NCI-H2196 treated with DMSO at 0.1 percent for 48 hours (cell line): ENCODE measurements at regions not wholly inside any gene's neighbourhood (a gene's known extent, or its start where the extent isn't known, plus 50 kb on each side); places are given as distances from the start of the nearest gene placed in this dataset.
"Not testable (repeated sequence)": the region's sequence is repeated elsewhere in the genome, so short reads cannot be mapped to it uniquely, and the experiment has no call there.

Experiments
- DNase-seq: peaks from one replicate; lab custom pipeline; 2025; ENCODE audit not compliant: unreplicated experiment; lab: John Stamatoyannopoulos, UW

DNA sequence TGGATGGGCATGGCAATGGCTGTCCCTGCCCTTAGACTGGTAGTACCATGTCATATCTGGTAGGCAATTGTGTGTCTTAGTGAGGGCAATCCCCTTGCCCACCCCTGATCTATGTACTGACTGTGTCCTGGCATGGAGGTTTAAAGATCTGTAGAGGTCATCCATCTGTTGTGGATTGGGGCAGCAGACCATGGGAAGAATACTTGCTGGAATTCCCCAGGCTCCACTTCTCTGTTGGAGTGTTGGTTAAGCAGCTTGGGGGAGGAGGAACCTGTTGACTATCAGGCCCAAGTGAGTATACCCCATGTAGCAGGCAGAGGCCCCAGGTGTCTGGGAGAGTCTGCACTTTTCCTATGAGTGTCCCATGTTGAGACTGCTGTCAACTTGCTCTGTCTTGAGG is 246.7 kb upstream of the DIPK2B start:
- no peak for DNase-seq

DNA sequence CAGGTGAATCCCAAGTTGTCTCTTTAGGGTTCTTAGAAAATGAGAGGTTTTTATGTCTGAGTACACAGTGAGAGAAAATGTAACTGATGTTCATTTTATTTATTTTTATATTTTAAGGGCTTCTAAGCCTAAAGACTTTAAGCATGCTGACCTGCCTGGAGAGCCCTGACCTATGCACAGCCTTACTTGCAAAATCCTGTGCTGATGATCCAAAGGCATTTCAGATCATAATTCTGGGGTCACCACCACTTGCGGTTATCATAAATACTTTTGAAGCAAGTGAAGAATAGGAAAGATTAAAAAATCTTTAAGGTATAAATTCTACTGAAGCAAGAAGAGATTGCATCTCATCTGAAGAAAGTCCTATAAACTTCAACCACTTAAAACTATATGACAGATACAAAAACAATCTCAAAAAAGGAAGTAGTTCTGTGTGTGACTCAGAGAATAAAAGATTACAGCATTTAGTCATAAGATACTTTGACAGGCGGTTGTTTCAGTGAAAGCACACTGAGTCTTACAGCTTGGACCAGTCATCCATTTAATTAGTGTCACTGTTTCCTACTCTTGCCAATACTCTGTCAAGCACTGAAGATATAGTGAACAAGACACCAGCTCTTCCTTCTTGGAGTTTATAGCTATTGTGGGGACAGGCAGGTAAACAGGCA is 245.2 kb upstream of the DIPK2B start:
- no peak for DNase-seq

DNA sequence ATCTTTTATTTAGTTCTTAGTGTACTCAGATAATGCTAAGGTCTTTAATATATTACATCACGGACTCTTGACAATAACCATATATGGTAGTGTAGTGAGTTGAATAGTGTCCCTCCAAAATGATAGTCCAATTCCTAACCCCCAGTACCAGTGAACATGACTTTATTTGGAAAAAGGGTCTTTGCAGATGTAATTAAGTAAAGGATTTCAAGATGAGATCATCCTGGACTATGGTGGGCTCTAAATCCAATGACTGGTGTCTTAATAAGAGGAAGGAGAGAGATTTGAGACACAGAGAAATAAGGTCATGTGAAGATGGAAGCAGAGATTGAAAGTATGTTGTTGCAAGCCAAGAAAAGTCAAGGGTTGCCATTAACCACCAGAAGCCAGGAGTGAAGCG is 236.5 kb upstream of the DIPK2B start:
- no peak for DNase-seq

DNA sequence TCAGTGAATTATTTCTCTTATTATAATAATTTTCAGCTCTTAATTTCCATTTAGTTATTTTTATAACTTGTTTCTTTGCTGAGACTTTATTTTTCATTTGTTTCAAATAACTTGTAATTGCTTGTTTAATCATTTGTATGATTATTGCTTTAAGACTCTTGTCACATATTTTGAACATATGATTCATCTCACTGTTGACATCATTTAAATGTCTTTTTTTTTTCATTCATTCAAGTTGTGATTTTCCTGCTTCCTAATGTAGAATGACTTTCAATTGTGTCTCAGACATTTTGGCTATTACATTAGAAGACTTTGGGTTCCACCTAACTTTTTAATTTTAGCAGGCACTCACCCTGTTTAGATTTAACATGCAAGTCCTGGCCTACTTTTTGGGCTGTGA is 234.8 kb upstream of the DIPK2B start:
- DNase-seq = no peak

DNA sequence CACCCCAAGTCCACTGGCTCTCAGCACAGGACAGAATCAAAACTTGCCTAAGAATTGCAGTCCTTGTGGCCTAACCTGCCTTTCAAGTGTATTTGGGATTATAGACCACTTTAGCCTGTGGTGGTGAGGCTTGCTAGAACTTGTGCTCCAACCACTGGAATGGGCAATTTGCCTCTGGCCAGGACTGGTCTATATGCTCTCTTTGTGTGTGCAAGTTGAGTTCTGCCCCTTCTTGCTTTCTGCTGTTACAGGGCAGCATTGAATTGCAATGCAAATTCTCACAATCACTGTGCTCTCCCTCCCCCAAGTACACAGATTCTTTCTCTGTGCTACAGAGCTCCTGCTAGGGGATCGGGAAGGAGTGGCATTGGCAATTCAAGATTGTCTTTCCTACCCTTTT is 233.6 kb upstream of the DIPK2B start:
- no peak for DNase-seq

DNA sequence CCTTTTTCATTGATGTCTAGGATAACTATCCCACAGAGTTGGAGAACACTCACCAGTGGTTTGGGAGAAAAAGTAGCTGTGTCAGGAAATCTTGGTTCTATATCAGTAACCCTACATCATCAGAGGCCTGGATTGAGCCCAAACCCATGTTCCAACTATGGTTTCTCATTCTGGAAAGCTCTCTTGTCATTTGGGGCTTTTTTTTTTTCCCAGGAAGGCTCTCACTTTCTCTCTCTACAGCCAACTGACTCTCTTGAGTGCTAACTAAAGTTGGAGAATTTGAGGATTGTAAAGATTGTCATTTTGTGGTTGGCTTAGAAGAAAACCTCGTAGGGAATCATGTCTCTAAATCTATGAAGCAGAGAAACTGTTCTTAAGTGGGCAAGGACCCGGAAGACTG is 228.2 kb upstream of the DIPK2B start:
- DNase-seq = no peak

DNA sequence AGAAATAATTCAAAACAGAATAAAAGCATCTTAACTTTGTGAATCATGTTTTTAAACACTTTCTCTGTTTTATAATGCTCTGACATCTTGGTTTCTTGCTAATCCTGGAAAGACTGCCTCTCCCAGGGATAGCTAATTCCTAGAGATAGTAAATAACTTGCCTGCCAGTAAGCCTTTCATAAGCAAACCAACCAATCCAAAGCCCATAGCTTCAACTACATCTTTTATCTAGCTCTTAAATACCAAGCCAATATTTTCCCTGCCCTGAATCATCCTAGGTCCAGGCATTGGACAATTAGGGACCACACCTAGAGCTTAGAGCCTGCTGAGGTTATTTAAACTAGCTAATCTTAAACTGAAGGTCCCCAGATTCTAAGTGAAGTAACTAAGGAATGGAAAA is 223.7 kb upstream of the DIPK2B start:
- no peak for DNase-seq

DNA sequence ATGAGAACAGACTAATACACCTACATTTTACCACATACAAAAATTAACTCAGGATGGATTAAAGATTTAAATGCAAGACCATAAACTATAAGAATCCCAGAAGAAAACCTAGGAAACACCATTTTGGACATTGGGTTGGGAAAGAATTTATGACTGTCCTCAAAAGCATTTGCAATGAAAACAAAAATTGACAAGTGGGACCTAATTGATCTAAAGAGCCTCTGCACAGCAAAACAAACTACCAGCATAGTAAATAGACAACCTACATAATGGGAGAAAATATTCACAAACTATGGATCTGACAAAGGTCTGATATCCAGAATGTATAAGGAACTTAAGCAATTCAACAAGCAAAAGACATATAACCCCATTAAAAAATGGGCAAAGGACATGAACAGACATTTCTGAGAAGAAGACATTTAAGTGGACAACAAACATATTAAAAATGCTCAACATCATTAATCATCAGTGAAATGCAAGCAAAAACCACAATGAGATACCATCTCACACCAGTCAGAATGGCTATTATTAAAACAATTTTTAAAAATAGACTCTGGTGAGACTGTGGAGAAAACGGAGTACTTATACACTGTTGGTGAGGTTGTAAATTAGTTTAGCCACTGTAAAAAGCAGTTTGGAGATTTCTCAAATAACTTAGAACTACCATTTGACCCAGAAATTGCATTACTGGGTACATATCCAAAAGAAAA is 221.7 kb upstream of the DIPK2B start:
- no peak for DNase-seq

DNA sequence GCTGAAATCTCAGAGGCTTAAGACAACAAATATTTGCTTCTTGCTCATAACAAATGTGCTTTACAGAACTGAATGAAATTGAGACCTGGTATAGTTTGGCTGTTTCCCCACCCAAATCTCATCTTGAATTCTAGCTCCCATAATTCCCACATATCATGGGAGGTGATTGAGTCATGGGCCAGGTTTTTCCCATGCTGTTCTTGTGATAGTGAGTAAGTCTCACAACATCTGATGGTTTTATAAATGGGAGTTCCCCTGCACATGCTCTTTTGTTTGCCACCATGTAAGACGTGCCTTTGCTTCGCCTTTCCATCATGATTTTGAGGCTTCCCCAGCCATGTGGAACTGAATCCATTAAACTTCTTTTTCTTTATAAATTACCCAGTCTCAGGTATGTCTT is 221.1 kb upstream of the DIPK2B start:
- DNase-seq = no peak

DNA sequence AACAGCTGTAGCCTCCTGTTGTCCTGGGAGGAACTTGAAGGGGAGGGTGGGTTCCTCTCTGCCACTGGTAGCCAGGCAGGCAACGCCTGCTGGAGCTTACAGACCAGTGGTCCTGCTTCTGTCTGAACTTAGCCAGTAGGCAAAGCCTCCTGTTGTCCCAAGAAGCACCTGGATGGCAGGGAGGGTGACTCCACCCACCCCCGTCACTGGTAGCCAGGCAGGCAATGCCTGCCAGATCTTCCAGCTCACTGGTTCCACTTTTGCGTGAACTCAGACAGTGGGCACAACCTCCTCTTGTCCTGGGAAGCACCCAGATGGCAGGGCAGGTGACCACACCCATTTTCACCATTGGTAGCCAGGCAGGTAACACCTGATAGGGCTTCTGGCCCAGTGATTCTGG is 203.5 kb upstream of the DIPK2B start:
- DNase-seq = no peak

DNA sequence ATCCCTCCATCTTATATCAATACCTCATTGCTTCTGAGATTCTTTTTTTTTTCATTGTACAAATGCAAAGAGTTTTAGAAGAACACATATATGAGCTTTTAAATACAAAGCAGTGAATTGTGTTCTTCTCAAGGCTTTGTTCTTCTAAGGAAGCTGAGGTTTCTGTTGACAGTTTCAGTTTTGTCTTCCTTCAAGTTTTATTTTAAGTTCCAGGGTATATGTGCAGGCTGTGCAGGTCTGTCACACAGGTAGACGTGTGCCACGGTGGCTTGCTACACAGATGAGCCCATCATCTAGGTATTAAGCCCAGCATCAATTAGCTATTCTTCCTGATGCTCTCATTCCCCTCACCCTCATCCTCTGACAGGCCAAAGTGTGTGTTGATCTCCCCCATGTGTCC is 201.2 kb upstream of the DIPK2B start:
- DNase-seq = no peak

DNA sequence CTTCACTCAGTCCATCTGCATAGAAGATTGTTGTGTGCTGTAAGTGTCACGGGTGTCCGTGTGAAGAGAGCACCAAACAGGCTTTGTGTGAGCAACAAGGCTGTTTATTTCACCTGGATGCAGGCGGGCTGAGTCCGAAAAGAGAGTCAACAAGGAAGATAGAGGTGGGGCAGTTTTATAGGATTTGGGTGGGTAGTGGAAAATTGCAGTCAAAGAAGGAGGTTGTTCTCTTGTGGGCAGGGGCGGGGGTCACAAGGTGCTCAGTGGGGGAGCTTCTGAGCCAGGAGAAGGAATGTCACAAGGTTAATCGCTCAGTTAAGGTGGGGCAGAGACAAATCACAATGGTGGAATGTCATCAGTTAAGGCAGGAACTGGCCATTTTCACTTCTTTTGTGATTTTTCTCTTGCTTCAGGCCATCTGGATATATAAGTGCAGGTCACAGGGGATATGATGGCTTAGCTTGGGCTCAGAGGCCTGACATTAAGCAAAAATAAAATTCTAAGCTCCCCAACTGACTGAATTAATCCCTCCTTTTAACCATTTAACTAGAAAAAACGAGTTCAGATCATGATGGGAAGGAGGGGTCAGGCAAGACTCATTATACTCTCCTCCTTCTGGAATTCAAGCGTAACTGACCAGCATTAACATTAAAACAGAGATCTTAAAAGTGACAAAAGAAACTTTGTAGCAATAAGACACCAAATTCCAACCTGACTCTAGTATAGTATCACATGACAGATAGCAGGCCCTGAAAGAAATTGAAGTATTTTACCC is 200.5 kb upstream of the DIPK2B start:
- DNase-seq = not testable (repeated sequence)

DNA sequence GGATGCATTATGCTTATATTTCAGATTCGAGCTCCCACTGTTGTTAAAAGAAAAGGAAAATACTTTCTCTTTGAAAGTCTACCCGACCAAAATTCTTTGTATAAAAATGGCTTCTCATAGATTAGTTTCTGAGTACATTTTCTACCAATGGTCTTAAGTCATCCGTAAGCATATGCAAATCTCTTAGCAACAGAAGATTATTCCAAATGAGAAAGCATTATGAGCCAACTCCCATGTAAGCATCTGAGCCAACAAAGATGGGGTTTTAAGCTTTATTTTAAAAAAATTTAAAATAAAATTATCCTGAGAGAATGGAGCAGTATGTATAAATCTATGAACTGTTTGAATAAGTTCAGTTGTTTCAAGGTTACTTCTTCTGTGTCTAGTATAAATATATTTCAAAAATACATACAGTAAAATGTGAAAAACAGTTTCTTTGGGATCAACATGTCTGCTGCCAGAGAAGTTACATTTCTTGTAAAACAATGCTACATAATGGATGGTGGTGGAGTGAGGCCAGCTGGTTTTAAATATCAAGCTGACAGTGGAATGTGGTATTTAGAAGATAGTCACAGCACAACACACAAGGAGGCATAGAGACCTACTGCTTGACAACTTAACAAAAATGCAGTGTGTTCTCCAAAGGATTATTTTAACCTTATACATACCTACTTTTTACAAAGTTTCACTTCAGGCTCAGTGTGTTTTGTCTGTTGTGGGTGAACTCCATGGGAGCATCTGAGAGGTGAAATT is 199.5 kb upstream of the DIPK2B start:
- DNase-seq = no peak

DNA sequence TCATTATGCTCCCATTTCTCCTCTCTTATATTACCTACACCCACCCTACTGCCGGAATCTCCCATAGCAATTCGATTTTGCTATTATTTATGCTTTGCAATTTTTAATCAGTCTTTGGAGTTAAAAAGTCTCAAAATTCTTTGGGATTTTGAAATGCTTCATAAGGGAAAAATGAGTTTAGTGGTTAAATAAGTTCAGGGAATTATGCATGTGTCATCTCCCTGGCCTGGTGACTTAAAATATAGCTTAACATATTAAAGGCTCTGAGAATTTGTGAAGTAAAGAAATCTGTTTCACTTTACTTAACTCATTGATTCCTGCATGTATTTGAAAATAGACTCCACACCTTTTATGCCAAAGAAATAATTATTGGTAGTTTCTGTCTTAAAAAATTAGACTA is 185.1 kb upstream of the DIPK2B start:
- no peak for DNase-seq

DNA sequence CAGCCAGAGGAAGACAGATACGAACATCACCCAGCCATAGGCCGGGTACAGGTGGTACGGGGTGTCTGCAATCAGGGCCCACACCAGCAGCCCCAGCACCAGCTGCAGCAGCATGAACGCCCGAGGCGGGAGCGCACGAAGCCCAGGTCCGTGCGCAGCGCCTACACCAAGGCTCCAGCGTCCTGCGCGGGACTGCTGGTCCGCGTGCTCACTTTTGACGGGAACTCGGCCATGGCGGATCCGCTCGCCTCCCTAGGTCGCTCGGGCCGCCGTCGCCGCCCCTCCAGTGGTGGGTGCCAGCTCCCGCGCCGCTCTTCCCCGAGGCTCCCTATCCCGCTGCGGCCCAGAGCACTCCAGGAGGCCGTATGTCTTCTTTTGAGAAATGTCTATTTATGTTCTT is 181.2 kb upstream of the DIPK2B start:
- no peak for DNase-seq

DNA sequence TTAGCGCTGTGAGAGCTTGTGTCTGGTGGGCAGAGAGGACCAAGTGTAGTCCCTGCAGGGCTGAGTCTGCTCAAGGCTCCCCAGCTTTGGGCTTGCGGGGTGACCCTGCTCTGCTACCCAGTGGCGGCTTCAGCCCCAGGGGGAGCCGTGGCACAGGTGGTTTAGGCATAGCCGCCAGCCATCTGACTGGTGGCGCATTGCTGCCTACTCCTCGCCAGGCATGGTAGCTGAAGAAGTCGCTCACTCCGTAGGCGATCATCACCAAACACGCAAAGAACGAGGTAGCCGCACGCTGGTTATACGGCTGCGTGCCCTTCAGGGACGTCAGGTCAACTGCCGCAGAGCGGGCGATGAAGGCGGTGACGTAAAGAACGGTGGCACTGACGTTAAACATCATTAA is 180.7 kb upstream of the DIPK2B start:
- DNase-seq = no peak

DNA sequence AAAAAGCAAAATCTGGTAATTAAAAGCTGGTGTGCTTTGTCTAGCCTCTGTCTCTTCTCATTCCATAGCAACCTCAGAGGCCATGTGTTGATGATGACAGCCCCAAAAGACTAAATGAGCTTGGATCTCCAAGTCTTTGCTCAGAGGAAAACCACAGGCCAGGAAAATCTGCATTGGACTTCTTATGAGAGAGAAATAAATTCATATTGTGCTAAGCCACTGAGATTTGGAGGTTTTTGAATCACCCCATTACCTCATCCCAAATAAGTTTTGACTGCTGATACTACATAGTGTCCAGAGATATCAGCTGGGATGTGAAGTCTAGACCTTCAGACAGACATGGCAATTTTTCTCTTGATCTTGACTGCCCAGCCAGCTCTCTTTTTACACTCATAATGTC is 178.6 kb upstream of the DIPK2B start:
- no peak for DNase-seq

DNA sequence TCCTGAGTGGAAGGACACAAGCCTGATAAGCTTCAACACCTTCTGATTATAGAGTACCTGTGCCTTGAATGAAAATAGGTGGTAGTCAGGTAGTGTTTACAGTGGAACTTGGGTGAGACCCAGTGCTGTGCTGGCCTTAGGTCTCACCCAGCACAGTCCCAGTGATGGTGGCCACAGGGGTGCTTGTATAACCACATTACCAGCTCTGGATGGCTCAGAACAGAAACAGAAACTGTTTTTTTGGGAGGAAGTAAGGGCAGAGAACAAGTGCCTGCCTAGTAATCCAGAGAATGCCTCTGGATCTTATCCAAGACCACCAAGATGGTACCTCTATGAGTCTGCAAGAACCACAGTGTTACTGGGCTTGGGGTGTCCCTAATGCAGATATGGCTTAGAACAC is 171.5 kb upstream of the DIPK2B start:
- no peak for DNase-seq

DNA sequence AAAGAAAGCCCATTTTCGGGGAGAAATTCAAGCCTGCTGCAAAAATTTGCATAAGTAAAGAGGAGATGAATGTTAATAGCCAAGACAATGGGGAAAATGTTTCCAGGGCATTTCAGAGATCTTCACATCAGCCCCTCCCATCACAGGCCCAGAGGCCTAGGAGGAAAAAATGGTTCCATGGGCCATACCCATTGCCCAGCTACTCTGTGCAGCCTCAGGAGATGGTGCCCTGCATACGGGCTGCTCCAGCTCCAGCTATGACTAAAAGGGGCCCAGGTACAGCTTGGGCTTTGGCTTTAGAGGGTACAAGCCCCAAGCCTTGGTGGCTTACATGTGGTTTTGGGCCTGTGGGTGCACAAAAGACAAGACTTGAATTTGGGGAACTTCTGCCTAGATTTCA is 168.0 kb upstream of the DIPK2B start:
- no peak for DNase-seq

DNA sequence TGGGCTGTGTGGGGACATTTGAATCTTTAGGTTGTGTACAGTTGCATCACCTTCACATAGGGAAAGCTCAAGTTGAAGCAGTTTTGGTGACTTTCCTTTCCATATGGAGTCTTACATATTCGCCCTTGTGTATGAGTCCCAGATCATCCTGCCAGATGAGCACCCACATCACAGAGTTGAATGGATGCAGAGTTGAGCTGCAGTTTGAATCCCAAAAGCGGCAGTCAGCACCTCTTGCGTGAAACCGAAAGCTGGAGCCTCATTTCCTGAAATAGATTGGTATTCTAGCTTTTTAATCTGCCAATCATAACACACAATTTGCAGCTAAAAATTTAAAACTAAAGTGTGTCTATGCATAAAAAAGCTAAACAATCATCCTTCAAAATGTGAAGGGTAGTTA is 162.9 kb upstream of the DIPK2B start:
- no peak for DNase-seq

DNA sequence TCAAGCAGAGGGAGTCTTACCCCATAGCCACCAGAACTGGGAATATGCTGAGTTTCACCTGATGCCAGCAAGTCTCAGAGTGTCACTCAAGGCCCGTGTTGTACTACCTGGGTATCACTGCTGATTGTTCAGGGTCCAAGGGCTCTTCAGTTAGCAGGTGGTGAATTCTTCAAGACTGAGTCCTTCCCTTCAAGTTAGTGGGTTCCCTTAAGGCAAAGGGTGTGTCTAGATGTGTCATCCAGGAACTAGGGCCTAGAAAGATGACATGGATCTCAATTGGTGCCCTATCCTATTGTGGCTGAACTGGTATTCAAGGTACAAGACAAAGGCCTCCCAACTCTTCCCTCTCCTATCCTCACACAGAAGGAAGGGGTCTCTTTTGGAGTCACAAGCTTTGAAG is 159.9 kb upstream of the DIPK2B start:
- DNase-seq = no peak

DNA sequence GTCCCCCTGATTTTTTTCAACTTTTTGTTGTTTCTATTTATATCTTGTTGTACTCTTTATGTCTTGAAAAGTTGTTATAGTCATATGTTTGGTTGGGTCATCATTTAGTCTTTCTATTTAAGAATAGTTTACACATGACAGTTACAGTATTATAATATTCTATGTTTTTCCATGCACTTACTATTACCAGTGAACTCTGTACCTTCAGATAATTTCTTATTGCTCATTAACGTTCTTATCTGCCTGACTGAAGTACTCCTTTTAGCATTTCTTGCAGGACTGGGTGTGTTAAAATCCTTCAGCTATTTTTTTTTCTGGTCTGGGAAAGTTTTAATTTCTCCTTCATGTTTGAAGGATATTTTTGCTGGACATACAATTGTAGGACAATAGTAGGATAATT is 157.7 kb upstream of the DIPK2B start:
- DNase-seq = no peak
